OCI-LY7 (cell line): ENCODE measurements at regions not wholly inside any gene's neighbourhood (a gene's known extent, or its start where the extent isn't known, plus 50 kb on each side); places are given as distances from the start of the nearest gene placed in this dataset.
A peak's percentile ranks its signal among the peaks of the same experiment; 100 is the strongest.

Experiments
- BruUV-seq: library from RNA; stranded (reverse); fragments of 400-500 nt; replicated peaks from 2 replicates; lab custom pipeline; 2021; lab: Mats Ljungman, UMichigan
- CTCF ChIA-PET: fragments of 300-600 bp; sonication (Branson Sonifier 250); formaldehyde crosslinking; loops from one replicate; lab custom pipeline; 2022; ENCODE audit warnings: antibody characterized with exemption; ENCODE audit not compliant: unreplicated experiment; lab: Charles Lee
- POLR2A ChIA-PET: fragments of 300-600 bp; sonication (Branson Sonifier 250); formaldehyde crosslinking; loops from one replicate; lab custom pipeline; 2022; ENCODE audit warnings: antibody characterized with exemption; lab: Charles Lee
- DNase-seq: peaks from one replicate; pipeline ENCODE4 v3.0.0-alpha.2; 2015; ENCODE audit warnings: low spot score
- H2AFZ ChIP-seq: fragments of 200-600 bp; sonication (generic), shearing (Covaris generic); 2 replicates; pipeline ENCODE4 v1.6.1; 2014; ENCODE audit warnings: mild to moderate bottlenecking, antibody characterized with exemption, low read length, moderate library complexity
- H3K27ac ChIP-seq: fragments of 200-600 bp; sonication (generic); 2 replicates; pipeline ENCODE4 v1.5.1; 2014; ENCODE audit warnings: mixed run types, low read depth, mild to moderate bottlenecking, moderate library complexity, low read length, inconsistent platforms; ENCODE audit not compliant: poor library complexity, severe bottlenecking
- H3K36me3 ChIP-seq: fragments of 200-600 bp; sonication (generic); 2 replicates; pipeline ENCODE4 v1.6.1; 2014; ENCODE audit warnings: mild to moderate bottlenecking, antibody characterized with exemption, low read length, moderate library complexity, mixed read lengths; ENCODE audit not compliant: insufficient read depth
- H3K4me1 ChIP-seq: fragments of 200-600 bp; sonication (generic); 2 replicates; pipeline ENCODE4 v1.5.1; 2014; ENCODE audit warnings: mild to moderate bottlenecking, low read length; ENCODE audit not compliant: insufficient read depth, poor library complexity, severe bottlenecking
- H3K4me2 ChIP-seq: fragments of 200-600 bp; sonication (generic); 2 replicates; pipeline ENCODE4 v1.6.1; 2014; ENCODE audit warnings: mild to moderate bottlenecking, low read length
- H3K4me3 ChIP-seq: fragments of 200-600 bp; sonication (generic); 2 replicates; pipeline ENCODE4 v1.5.1; 2014; ENCODE audit warnings: mild to moderate bottlenecking, low read depth, low read length; ENCODE audit not compliant: poor library complexity, severe bottlenecking
- H3K79me2 ChIP-seq: fragments of 200-600 bp; sonication (generic); 2 replicates; pipeline ENCODE4 v1.6.1; 2016; ENCODE audit warnings: low read depth, mild to moderate bottlenecking, low read length, moderate library complexity, mixed read lengths; ENCODE audit not compliant: insufficient read depth
- H3K9me2 ChIP-seq: fragments of 200-600 bp; sonication (generic); 2 replicates; pipeline ENCODE4 v1.6.1; 2016; ENCODE audit warnings: mild to moderate bottlenecking, low read length, mixed read lengths; ENCODE audit not compliant: insufficient read depth
- H3K9me3 ChIP-seq: fragments of 200-600 bp; sonication (generic); 2 replicates; pipeline ENCODE4 v1.6.1; 2014; ENCODE audit warnings: mild to moderate bottlenecking, mixed run types, low read length, mixed read lengths
- H4K20me1 ChIP-seq: fragments of 200-600 bp; sonication (generic); 2 replicates; pipeline ENCODE4 v1.6.1; 2014; ENCODE audit warnings: mild to moderate bottlenecking, antibody characterized with exemption, low read length, moderate library complexity, mixed read lengths; ENCODE audit not compliant: insufficient read depth
- CTCF ChIP-seq: fragments of 200-600 bp; sonication (generic); conservative IDR thresholded peaks from 2 replicates; pipeline ENCODE4 v1.5.1; 2014; ENCODE audit warnings: mild to moderate bottlenecking, antibody characterized with exemption, low read length, moderate library complexity, mixed read lengths
- EZH2phosphoT487 ChIP-seq: fragments of 200-600 bp; sonication (generic); IDR thresholded peaks from 2 replicates; pipeline ENCODE4 v1.6.1; 2018; ENCODE audit warnings: low read depth, borderline replicate concordance, mild to moderate bottlenecking, mixed run types, antibody characterized with exemption, low read length, moderate library complexity, mixed read lengths
- intact Hi-C: fragments of 100-400 bp; cut with micrococcal nuclease; formaldehyde crosslinking; loops from one replicate; pipeline ENCODE4 v1.10.0; 2022; ENCODE audit not compliant: unreplicated experiment

DNA sequence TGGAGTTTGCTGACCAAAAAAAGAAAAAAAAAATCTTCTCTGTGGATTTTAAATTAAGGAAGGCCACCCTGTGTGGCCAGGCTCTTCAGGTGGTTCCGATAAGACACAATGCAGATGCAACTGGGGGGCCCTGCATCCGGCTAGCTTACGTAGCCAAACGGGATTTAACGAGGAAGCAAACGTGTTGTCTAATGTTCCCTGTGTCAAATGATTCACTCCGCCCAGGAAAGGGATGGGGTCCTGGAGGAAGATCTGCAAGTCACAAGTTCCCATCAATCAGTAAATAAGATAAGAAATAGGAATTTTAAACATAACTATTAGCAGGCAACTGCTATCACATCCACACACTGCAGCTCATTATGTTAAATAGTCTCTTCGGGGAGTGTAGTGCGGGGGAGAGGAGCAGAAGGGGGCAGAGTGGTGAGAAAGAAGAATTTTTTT, 216.4 kb upstream of the GYPA start:
- CTCF ChIA-PET, result interaction anchor here (0.5 kb wide), 1 partner anchor 840 kb away, joined by 3 read pairs; no protein-coding TSS in a partner anchor
- H3K27ac ChIP-seq, result no peak overlapping the region
- H3K79me2 ChIP-seq, result no peaks in the 10 kb centered on the region
- DNase-seq, result no peak
- no peaks in the 10 kb centered on the region for H3K36me3 ChIP-seq
- intact Hi-C loops, result no loop called here
- no peak overlapping the region for H3K4me2 ChIP-seq
- TF ChIP-seq CTCF, result no peak
- no peak for TF ChIP-seq EZH2phosphoT487
- H3K9me3 ChIP-seq, result no peaks in the 10 kb centered on the region
- no peak overlapping the region for H3K4me3 ChIP-seq
- POLR2A ChIA-PET, result interaction anchor here (0.6 to 3.3 kb wide), 5 partner anchors 10 to 787 kb away, joined by 3 to 14 read pairs (median 8); no protein-coding TSS in a partner anchor
- H4K20me1 ChIP-seq, result no peaks in the 10 kb centered on the region
- H3K4me1 ChIP-seq, result peaks cover 8% of the 10 kb centered on the region
- H2AFZ ChIP-seq, result no peak overlapping the region
- no peaks in the 10 kb centered on the region for H3K9me2 ChIP-seq
- no TSS peak for BruUV-seq

DNA sequence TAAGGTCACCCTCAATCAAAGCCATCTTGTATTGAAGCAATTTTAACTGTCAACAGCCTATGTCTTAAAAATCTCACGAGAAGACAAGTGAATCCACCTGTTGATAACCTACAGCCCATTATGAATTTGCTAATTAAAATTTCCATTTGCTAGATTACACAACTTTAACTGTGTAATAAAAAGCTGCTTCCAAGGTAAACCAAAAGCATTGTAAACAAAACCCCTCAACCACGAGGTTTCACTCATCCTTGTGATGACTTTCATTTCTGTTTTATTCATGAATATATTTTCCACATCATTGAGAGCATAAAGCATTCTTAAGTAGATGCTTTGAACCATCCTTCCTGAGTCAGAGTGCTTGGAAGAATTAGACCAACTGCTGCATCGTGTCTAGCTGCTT, 217.5 kb upstream of the GYPA start:
- Histone ChIP-seq H3K4me1 (peaks cover 8% of the 10 kb centered on the region), H3K79me2 (no peaks in the 10 kb centered on the region), H4K20me1 (no peaks in the 10 kb centered on the region), H3K4me2 (no peak overlapping the region), H3K9me2 (no peaks in the 10 kb centered on the region), H3K36me3 (no peaks in the 10 kb centered on the region), H2AFZ (no peak overlapping the region), H3K9me3 (no peaks in the 10 kb centered on the region), H3K4me3 (no peak overlapping the region), H3K27ac (no peak overlapping the region)
- ChIA-PET POLR2A (interaction anchor here (0.6 to 3.3 kb wide), 11 partner anchors 9 to 1438 kb away, joined by 3 to 14 read pairs (median 3); no protein-coding TSS in a partner anchor), CTCF (no interaction called here)
- TF ChIP-seq EZH2phosphoT487, result no peak
- no peak for TF ChIP-seq CTCF
- peak; percentile 7 for DNase-seq
- no TSS peak for BruUV-seq
- intact Hi-C loops, result loop anchor here (1.0 kb wide), 1 partner anchor 20 kb away; no protein-coding TSS in a partner anchor

GRCh38 chr4:144360146-144360793, 219.8 kb upstream of the GYPA start:
- no peaks in the 10 kb centered on the region for H3K79me2 ChIP-seq
- intact Hi-C loops, result no loop called here
- H3K4me3 ChIP-seq, result no peak overlapping the region
- ChIA-PET POLR2A (interaction anchor here (0.7 kb wide), 1 partner anchor 25 kb away, joined by 3 read pairs; no protein-coding TSS in a partner anchor), CTCF (no interaction called here)
- peaks cover 8% of the 10 kb centered on the region for H3K4me1 ChIP-seq
- no peaks in the 10 kb centered on the region for H4K20me1 ChIP-seq
- TF ChIP-seq CTCF (no peak), EZH2phosphoT487 (no peak)
- DNase-seq, result no peak
- BruUV-seq, result no TSS peak
- H3K27ac ChIP-seq, result no peak overlapping the region
- H3K9me3 ChIP-seq, result no peaks in the 10 kb centered on the region
- H3K36me3 ChIP-seq, result no peaks in the 10 kb centered on the region
- no peak overlapping the region for H3K4me2 ChIP-seq
- H2AFZ ChIP-seq, result no peak overlapping the region
- H3K9me2 ChIP-seq, result no peaks in the 10 kb centered on the region
